GM18868 (cell line): ENCODE measurements at regions not wholly inside any gene's neighbourhood (a gene's known extent, or its start where the extent isn't known, plus 50 kb on each side); places are given as distances from the start of the nearest gene placed in this dataset.
"Not testable (repeated sequence)": the region's sequence is repeated elsewhere in the genome, so short reads cannot be mapped to it uniquely, and the experiment has no call there.

Source experiments
- ATAC-seq: cut with Tn5 transposase; IDR thresholded peaks from one replicate; pipeline ENCODE4 v1.9.1; 2021; ENCODE audit warnings: mild to moderate bottlenecking, moderate library complexity; ENCODE audit not compliant: unreplicated experiment

DNA sequence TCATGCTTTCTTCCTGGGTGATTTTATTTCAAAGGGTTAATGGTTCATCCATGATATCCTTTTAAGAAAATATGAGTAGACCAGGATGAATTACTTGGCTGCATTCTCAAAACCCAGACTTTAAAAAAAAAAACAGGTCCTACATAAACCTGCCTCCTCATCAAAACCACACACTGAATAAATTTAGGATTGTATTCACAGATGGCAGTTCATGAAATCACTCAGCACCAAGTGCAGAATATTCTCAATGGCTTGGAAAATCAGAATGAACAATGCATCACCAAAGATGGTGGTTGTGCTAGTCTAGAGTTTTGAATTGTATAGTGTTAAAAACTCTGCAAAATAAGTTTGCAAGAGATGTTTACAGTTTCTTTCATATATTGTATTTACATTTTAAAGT lies 145.4 kb upstream of the GRAMD2B start:
- no peak for ATAC-seq

DNA sequence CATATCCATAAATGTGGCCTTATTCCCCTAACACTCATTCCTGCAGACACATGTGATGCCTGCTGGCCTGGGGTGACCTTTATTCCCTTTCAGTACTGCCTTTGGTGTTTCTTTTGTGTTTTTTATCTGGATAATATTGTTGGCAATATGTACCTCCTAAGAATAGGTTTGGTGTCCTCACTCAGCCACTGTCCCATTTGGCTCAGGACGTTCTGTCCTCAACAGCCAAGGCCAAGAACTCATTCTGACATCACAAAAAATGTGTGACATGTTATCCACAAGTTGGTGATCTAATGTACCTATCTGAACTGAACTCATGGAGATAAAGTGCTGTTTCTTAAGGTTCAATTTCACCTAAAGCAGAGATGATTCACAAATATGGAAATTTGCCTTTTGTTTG lies 142.9 kb upstream of the GRAMD2B start:
- ATAC-seq = no peak

DNA sequence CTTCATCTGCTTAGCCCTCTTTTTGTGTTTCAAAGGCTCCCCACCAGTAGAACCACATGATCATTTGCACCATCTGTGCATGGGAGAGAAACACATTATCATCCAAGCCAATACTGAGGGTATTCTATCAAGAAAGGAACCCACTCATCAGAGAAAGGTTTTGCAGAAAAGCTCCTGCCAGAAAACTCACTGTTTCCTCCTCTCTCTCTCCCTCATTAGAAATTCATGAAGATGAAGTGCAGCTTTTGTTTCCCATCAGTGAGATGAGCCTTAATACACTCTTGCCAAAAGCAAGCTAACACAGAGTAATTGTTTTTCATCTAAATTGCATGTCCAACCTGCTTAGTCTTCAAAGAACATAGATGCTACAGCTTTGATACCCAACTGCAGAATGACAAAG lies 142.4 kb upstream of the GRAMD2B start:
- no peak for ATAC-seq

DNA sequence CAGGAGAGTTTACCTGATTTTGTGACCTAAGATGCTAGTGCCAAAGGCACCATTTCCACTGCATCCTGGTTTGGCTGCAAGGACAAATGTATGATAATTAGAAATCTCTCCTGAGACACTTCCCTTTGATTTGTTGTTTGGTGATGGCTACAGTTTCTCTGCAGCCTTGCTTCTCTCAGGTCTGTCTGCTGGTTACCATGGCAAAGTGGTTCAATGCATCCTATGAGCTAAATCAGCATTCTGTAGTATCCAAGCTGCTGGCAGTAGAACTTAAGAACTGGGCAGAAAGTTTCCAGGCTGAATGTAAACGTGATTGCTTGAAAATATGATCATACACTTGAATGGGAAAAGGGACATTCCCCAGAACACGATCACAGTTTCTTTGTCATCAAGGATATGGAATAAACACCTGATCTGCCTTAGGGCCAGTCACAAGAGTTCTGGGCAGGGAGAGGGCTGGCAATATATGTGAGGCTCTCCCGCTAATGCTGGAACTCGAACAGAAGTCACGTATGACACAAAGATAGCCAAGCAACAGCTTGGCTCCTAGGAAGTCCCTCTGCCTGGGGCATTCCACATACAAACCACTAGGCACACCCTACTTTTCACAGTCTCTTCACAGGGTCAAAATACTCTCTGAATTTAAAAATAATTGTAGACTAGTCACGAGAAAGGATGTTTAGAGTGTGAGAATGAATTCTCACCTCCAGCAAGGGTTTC lies 138.1 kb upstream of the GRAMD2B start:
- ATAC-seq = peak; percentile 69

DNA sequence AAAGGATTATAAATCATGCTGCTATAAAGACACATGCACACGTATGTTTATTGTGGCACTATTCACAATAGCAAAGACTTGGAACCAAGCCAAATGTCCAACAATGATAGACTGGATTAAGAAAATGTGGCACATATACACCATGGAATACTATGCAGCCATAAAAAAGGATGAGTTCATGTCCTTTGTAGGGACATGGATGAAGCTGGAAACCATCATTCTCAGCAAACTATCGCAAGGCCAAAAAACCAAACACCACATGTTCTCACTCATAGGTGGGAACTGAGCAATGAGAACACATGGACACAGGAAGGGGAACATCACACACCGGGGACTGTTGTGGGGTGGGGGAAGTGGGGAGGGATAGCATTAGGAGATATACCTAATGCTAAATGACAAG lies 127.1 kb upstream of the GRAMD2B start:
- not testable (repeated sequence) for ATAC-seq

DNA sequence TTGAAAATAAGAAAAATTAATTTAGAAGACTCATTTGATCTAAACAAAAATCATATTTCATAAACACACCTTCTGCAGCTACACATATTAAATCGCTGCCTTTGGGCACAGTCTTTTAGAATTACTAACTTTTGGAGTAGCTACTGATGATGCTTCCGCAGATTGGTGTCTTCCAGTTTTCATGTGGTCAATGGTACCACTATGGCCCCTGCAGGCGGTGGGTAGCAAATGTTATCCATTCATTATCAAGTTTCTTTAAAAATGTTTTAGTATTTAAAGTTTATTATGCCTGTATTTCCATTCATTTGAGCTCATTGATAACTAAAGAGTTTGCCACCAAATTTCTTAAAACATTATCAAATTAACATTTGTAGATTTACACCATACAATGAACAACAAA lies 122.9 kb upstream of the GRAMD2B start:
- ATAC-seq = no peak

DNA sequence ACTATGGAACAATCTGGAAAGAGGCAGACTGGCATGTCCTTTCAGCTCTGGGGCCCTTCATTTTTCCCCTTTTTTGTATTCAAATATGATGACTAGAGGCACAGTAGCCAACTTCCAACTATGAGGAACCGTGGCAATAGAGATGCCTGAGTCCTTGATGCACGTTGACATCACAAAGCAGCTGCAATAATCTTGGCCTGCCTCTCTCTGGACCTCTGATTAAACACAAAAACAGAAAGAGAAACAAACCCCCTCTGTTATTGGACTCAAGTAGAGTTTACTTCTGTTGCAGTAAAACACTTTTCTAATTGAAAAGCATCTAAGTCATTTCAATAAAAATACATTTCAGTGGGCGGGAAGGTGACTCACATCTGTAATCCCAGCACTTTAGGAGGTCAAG lies 122.2 kb upstream of the GRAMD2B start:
- no peak for ATAC-seq

DNA sequence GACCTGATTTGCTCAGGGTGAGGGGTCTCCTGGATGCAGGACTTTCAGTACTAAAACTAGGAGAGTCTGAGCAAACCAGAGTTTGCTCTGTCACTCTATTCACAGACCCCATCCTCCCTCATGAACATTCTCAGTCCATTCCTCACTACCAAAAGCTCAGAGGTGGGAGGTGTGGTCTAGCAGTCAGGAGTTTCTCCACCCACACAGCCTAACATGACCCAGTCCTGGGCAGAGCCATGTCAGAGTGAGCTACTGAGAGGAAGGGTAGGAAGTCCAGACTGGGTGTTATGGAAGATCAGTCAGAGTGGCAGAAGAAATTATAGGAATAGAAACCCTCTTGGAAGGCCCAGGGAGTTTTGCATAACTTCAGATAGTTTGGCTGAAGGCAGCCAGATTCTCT lies 113.3 kb upstream of the GRAMD2B start:
- no peak for ATAC-seq

DNA sequence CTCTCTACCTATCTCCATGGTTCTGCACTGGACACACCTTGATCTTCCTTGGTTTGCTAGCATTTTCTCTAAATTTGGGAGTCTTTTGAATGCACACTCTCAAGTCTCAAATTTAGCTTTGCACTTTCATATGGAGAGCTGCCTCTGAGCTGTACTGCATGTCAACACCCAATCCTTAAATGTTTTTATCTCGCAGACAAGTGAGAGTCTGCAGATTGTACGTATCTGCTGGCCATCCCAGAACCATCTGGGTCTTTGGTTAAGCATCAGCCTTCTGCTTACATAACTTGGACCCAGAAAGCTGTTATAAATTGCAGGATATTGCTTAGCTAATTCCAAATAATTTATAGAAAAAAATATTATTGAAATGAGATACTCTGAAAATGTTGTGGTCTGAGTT lies 111.4 kb upstream of the GRAMD2B start:
- no peak for ATAC-seq

DNA sequence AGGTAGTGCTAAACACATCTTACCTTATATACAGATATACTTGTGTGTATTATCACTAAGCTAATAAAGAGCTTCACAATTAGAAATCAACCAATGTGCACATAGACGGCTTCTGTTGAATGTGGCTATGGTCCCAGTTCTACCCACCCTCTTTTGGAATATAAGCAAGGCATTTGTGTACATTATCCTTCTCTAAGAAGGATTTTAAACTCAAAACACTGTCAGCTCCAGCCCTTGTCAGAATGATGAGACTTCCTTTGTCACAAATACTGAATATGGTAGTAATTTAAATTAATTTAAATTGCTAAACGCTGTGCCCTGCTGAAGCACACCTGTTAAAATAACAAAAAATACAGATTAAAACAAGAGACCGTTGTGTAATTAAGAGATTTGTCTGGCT lies 107.9 kb upstream of the GRAMD2B start:
- no peak for ATAC-seq

DNA sequence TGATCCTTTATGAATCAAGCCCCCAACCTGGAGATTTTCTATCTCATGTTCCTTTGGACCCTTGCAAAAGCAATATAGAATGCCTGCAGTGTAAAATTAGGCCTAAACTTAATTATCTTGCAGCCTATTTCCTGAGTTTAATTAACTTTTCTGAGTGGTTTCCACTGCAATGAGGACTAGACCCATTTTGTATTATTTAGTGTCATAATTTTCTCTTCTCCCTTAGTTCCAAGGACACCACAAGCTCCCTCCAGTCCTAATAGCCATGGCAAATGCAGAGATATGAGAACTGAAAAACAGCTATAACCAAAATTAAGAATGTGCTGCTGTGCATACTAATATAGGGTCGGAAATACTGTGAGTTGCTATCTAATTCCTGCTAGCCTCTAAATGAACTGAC lies 90.9 kb upstream of the GRAMD2B start:
- ATAC-seq = no peak

DNA sequence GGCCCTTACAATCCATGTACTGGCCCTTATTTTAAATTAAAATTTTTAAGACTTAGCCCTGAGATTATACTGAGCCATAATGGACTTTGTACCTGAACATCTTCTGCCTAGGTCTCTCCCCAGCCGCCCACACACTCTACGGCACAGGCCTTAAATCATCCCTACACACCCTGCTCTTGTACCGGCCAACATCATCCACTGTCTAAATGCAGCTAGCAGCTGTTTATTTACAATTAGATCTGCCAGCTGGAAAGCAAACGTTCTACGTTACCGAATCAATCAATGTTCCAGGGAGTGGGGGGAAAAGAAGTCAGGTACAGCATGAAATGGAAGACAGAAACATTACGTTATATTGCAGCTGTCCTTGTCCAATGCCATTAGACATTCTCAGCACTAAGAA lies 88.4 kb upstream of the GRAMD2B start:
- no peak for ATAC-seq

DNA sequence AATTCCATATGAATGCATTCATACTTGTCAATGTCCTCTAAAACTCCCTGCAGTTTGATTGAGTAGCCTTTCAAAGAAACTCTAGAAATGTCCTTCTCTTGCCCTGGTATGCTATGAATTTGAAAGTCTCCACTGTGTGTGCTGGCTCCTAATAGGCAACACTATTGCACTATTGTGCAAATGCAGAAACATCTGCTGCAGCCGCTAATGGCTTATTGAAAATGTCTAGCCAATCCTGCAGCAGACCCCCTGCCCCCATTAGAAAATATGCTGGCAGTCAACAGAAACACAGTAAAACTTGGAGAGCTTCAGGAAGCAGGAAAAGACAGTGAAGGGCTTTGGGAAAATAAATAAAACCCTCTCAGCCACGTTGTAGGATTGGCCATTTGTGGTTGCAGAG lies 87.3 kb upstream of the GRAMD2B start:
- ATAC-seq = no peak

DNA sequence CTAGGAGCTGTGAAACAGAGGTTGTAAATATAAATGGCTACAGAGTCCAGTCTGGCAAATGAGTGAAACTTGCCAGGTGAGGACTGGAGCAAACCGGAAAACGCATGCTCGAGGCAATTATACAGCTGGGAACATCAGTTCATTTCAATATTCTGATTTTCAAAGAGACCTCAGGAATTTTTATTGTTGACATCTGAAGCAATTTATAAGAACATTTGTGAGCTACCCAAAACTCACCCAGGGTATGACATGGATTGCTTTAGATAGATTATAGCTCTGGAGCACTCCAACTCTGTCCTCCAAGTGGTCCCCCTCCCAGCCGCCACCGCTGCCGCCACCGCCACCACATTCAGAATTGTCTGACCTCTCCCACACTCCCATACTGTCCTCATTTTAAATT lies 84.6 kb upstream of the GRAMD2B start:
- no peak for ATAC-seq

DNA sequence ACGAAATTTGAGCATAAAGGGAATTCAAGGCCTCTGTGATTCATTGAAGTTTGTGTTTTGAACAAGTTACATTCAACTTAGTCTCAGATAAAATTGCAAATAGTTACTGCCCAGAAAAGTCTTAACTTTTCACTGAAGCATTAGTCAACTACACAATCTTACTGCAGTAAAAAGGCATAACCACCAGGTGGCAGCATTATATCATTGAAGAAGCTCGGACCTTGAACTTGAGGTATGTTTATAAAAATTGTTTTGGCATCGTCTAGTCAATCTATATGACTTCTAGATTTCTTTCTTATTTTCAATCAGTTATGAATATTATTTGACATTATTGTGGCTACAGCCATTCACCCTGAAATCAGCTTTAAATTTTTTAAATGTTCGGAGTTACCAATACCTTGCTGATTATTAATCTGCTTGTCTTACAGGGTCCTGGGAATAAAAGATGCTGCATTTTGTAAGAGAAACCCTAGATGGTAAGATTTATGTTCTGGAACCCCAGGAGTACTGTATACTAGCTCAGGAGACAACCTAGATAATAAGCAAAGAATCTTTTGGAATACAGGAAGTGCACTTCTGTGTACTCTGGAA lies 83.9 kb upstream of the GRAMD2B start:
- ATAC-seq = peak; percentile 76

DNA sequence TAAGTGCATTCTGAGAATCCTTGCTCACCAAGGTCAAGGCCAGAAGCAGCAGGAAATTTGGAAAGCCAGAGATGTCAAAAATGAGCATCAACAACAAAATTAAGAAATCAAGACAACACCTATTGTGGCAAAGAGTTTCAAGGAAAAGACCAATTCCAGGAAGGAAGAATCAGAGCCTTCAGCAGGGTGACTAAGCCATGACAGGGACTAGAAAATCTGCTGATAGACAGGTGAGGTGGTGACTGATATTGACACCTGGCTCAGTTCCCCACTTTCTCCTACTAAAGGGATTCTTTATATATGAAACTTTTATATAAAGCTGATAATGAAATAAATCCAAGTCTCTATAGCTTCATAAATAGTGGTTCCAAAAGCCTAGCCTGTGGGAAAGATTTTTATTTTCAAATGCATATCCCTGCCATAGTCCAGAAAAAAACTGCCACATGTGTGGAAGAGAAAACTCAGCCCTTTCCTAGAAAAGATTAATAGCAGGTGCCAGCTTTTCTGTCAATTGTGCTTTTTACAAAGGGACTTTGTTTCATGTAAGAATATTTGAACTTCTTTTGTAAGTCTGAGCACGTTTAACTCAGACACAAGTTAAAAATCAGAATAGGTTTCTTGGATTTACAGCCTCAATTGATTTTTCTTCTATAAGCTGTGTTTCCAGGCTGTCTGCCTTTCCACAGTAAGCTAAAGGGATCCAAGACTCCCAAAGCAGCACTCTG lies 81.1 kb upstream of the GRAMD2B start:
- no peak for ATAC-seq

DNA sequence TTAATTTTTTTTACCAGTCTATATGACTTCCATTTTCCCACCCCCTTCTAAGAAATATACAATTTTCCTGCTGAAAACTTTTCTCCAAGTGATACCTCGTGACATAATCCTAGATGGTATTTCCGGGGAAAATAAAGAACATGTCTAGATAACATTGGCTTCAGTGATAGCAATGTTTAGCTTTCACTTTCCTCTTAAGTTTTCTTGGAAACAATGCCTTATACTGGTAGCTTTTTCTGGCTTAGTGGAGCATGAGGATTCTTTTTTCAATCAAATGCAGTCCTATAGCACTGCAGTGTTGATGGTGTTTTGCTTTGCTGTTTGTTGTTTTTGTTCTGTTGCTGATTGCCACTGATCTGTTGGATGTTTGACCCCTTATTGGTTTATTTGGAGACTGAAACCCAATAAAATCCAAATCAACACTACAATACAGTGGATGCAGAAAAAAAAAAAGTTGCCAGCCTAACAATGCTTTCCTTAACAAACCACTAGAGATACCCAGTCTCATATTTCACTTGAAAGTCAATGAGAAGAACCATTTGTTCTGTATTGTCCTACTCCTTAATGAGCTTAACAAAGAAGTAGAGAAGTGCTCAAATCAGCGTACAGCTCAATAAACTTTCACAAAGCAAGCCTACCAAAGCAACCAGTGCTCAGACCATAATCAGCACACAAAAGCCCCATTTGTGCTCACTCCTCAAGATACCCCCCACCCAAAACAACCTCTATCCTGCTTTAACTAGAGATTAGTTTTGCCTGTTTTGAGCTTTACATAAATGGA lies 74.2 kb upstream of the GRAMD2B start:
- ATAC-seq = no peak

DNA sequence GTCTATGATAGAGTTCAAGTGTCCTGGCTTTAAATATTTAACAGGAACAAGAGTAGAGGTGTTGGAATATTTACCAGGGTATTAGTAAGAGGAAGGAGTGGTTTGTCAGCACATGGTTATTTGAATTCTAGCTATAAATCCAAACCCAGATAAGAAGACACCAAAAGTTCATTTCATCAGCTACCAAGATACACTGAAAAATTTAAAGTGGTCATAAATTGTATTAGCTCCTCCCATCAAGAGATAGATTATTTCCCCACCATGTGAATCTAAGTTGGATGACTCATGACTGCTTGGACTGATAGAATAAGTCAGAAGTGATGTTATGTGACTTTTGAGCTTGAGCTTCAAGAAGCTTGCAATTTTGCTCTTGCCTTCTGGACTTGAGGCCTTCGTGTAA lies 72.1 kb upstream of the GRAMD2B start:
- ATAC-seq = no peak

DNA sequence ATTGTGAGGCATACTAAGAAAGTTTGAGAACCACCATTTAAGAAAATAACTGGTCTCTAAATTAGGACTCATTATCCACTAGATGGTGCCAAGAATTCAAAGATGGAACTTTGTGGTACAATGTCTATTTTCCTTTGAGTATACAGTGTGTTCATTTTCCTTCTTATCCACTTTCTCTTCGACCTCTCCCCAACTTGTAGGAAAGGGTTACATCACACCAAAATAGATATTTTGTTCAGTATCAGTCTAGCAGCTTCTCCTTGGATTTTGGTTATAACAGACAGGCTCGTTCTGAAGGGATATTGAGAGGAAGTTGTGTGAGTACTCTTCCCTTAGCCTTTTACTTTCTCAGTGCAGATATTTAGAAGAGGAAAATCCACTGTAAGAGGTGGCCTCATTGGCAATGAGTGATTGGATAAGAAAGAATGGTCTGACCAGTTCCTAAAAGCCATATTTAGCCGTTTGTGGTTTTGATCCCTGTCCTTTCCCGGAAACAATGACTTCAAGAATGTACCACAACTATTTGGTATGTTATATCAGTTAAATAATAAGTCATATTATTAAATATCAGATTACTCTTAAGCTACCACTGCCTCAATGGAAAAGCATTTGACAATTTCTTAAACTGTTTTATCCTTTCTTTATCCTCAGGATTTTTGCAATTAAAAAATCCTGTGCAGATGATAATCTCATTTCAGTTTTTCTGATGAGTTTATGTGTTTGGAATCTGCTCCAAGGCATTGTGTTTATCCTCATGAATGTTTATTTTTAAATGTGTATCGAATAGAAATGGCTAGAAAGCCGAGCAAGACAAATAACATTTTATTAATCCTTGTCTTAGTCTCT lies 69.0 kb upstream of the GRAMD2B start:
- peak; percentile 31 for ATAC-seq

DNA sequence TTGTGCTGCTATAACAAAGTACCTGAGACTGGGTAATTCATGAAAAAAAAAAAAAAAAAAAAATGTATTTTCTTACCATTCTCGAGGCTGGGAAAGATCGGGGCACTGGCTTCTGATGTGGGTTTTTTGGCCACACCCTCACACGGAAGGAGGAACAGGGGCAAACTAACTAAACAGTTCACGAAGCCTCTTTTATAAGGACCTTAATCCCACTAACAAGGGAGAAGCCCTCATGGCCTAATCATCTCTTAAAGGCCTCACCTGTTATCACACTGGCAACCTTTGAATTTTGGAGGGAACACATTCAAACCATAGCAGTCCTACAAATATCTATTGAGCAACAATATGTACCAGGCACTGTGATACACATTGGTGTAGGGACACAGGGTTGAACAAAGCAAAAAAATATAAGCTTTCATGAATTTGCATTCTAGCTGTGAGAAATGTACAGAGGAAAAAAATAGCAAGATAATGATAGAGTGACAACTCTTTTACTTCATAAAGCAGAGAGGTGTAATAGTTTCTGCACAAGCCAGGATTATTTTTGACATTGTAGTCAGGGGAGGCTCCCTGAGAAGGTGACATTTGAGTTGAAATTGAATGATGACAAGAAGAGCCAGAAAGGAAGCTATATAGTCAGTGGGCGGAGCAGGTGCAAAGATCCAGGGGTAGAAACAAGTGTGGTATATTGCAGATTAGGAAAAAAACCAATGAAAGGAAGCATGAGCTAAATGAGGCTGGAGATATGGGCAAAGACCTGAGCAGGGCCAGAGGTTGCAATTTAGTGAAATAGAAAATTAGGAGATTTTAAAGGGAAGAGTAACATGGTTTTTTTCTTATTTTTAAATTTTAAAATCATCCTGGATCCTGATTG lies 68.1 kb upstream of the GRAMD2B start:
- ATAC-seq = no peak
